ENCODE measurements at regions not wholly inside any gene's neighbourhood (a gene's known extent, or its start where the extent isn't known, plus 50 kb on each side); places are given as distances from the start of the nearest gene placed in this dataset.

GRCh38 chr7:49714182-49714581 lies 59.3 kb upstream of the VWC2 start:
- 49 to 53% methylated on average over 2 of the region's 2 CpGs for WGBS, 2 donors
- H3K4me3 ChIP-seq (ENCODE audit: low read depth, poor library complexity, severe bottlenecking) = no peak overlapping the region
- no peak for DNase-seq (ENCODE audit: low spot score in 2 of 2)
- TF ChIP-seq CTCF (IDR thresholded peaks at IDR 0.05) = no peak
- TF ChIP-seq POLR2A (IDR thresholded peaks at IDR 0.05) = no peak
- intact Hi-C loops (cut with DNase I; ENCODE audit: low total_unique reads) = no loop called here

GRCh38 chr7:49715486-49715885 lies 58.0 kb upstream of the VWC2 start:
- WGBS, 2 donors = 85 to 88% methylated on average over 2 of the region's 2 CpGs
- no peak for TF ChIP-seq POLR2A (IDR thresholded peaks at IDR 0.05)
- TF ChIP-seq CTCF (IDR thresholded peaks at IDR 0.05) = no peak
- intact Hi-C loops (cut with DNase I; ENCODE audit: low total_unique reads) = no loop called here
- no peak for DNase-seq (ENCODE audit: low spot score in 2 of 2)
- H3K4me3 ChIP-seq (ENCODE audit: low read depth, poor library complexity, severe bottlenecking) = no peak overlapping the region

DNA sequence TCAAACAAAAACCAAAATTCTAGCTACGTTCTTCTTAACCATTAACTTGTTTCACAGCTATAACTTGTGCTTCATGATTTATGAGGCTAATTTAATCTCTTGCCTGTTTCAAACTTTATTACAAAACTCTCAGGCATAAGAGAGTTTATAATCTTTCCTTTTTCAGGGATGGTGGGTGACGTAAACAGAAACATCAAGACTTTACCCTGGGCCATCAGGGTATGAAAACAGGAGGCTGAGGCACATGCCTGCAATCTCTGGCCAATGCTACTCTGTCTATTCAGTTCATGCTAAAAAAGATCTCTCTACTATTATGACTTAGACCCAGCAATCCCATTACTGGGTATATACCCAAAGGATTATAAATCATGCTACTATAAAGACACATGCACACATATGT lies 55.9 kb upstream of the VWC2 start:
- TF ChIP-seq CTCF (IDR thresholded peaks at IDR 0.05) = no peak
- TF ChIP-seq POLR2A (IDR thresholded peaks at IDR 0.05) = no peak
- H3K4me3 ChIP-seq (ENCODE audit: low read depth, poor library complexity, severe bottlenecking) = no peak overlapping the region
- intact Hi-C loops (cut with DNase I; ENCODE audit: low total_unique reads) = no loop called here
- DNase-seq (ENCODE audit: low spot score in 2 of 2) = no peak
- 80 to 84% methylated on average over 2 of the region's 2 CpGs for WGBS, 2 donors

DNA sequence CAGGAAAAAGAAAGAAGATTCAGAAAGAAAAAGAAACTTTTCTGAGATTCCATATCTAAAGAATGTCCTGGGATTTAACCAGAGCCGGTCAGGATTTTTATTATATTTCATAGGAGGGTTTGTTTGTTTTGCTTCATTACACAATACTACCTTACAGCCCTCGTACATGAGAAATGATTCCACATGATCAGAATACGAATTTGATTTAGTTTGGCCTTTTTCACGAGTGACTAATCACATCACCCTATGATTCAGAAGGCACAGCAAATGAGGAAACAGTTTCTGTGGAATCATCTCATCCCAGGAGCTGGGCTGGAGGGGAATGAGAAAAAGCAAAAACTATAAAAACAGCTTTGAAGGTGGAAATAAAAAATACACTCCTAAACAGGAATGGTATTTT lies 54.7 kb upstream of the VWC2 start:
- intact Hi-C loops (cut with DNase I; ENCODE audit: low total_unique reads) = no loop called here
- TF ChIP-seq CTCF (IDR thresholded peaks at IDR 0.05) (no peak), POLR2A (IDR thresholded peaks at IDR 0.05) (no peak)
- no peak overlapping the region for H3K4me3 ChIP-seq (ENCODE audit: low read depth, poor library complexity, severe bottlenecking)
- DNase-seq (ENCODE audit: low spot score in 2 of 2) = no peak
- 38 to 40% methylated on average over 4 of the region's 4 CpGs for WGBS, 2 donors

DNA sequence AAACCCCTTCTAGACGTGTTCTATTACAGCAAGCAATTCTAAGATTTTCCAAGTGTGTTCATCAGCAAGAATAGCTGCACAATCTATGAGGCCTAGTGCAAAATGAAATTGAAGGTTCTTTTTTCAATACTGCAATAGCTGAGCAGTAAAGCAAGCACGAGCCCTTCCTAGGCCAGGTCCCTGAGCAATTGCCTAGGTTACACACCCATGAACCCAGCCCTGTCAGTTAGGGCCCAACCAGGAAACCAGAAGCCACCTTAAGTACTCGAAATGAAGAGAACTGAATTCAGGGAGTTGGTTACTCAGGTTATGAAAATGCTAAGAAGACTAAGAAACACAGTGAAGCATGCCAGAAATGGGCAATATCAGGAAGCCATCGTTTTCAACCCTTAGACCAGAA lies 52.0 kb upstream of the VWC2 start:
- WGBS, 2 donors = 83 to 84% methylated on average over 4 of the region's 4 CpGs
- H3K4me3 ChIP-seq (ENCODE audit: low read depth, poor library complexity, severe bottlenecking) = no peak overlapping the region
- intact Hi-C loops (cut with DNase I; ENCODE audit: low total_unique reads) = no loop called here
- no peak for DNase-seq (ENCODE audit: low spot score in 2 of 2)
- TF ChIP-seq CTCF (IDR thresholded peaks at IDR 0.05) (no peak), POLR2A (IDR thresholded peaks at IDR 0.05) (no peak)
